HFFc6 (cell line): ENCODE measurements at regions not wholly inside any gene's neighbourhood (a gene's known extent, or its start where the extent isn't known, plus 50 kb on each side); places are given as distances from the start of the nearest gene placed in this dataset.

Source experiments
- DNase-seq: peaks from one replicate; pipeline ENCODE4 v3.0.0-alpha.2; 2018
- H3K27ac Mint-ChIP-seq: 2 replicates; pipeline ENCODE4 v1.8.0; 2020; ENCODE audit warnings: mild to moderate bottlenecking, mixed read lengths
- H3K27me3 Mint-ChIP-seq: 2 replicates; pipeline ENCODE4 v1.8.0; 2021; ENCODE audit warnings: mild to moderate bottlenecking, moderate library complexity, mixed read lengths; ENCODE audit not compliant: insufficient read depth
- H3K36me3 Mint-ChIP-seq: 2 replicates; pipeline ENCODE4 v1.8.0; 2021; ENCODE audit warnings: low read depth, mixed read lengths
- H3K4me1 Mint-ChIP-seq: 2 replicates; pipeline ENCODE4 v1.8.0; 2020; ENCODE audit warnings: low read depth, mixed read lengths
- H3K4me3 Mint-ChIP-seq: 2 replicates; pipeline ENCODE4 v1.8.0; 2020; ENCODE audit warnings: mild to moderate bottlenecking, moderate library complexity, mixed read lengths
- H3K9me3 Mint-ChIP-seq: 2 replicates; pipeline ENCODE4 v1.8.0; 2020; ENCODE audit warnings: mild to moderate bottlenecking, mixed read lengths
- CTCF ChIP-seq: fragments of 200-600 bp; sonication (generic); IDR thresholded peaks from 2 replicates; pipeline ENCODE4 v1.5.0; 2021; ENCODE audit warnings: antibody characterized with exemption, mild to moderate bottlenecking

- Mint-ChIP-seq H3K27ac (no peak overlapping the region), H3K4me1 (no peaks in the 10 kb centered on the region), H3K4me3 (no peak overlapping the region), H3K9me3 (peaks cover 32% of the 10 kb centered on the region), H3K36me3 (no peaks in the 10 kb centered on the region), H3K27me3 (no peaks in the 10 kb centered on the region)
- TF ChIP-seq CTCF = no peak
- no peak for DNase-seq
Measured at GRCh38 chr7:125804273-125804672, 874.6 kb upstream of the POT1 start.

- H3K27me3 Mint-ChIP-seq = no peaks in the 10 kb centered on the region
- no peak overlapping the region for H3K4me3 Mint-ChIP-seq
- DNase-seq = no peak
- H3K4me1 Mint-ChIP-seq = no peaks in the 10 kb centered on the region
- no peak for TF ChIP-seq CTCF
- H3K9me3 Mint-ChIP-seq = peaks cover 11% of the 10 kb centered on the region
- no peaks in the 10 kb centered on the region; the same call in 1 of the 2 replicates for H3K36me3 Mint-ChIP-seq
- no peak overlapping the region for H3K27ac Mint-ChIP-seq
Measured at GRCh38 chr7:125780153-125780552, 850.5 kb upstream of the POT1 start.

- no peak for DNase-seq
- H3K4me3 Mint-ChIP-seq = no peak overlapping the region
- no peaks in the 10 kb centered on the region for H3K4me1 Mint-ChIP-seq
- no peak overlapping the region for H3K27ac Mint-ChIP-seq
- H3K27me3 Mint-ChIP-seq = no peaks in the 10 kb centered on the region
- H3K36me3 Mint-ChIP-seq = no peaks in the 10 kb centered on the region
- TF ChIP-seq CTCF = no peak
- H3K9me3 Mint-ChIP-seq = peaks cover 11% of the 10 kb centered on the region
Measured at GRCh38 chr7:125775317-125775716, 845.7 kb upstream of the POT1 start.

GRCh38 chr7:125773113-125773785 lies 843.6 kb upstream of the POT1 start:
- Mint-ChIP-seq H3K4me3 (no peak overlapping the region), H3K27me3 (no peaks in the 10 kb centered on the region), H3K27ac (no peak overlapping the region), H3K4me1 (no peaks in the 10 kb centered on the region), H3K36me3 (no peaks in the 10 kb centered on the region), H3K9me3 (peaks cover 15% of the 10 kb centered on the region)
- no peak for TF ChIP-seq CTCF
- no peak for DNase-seq

DNA sequence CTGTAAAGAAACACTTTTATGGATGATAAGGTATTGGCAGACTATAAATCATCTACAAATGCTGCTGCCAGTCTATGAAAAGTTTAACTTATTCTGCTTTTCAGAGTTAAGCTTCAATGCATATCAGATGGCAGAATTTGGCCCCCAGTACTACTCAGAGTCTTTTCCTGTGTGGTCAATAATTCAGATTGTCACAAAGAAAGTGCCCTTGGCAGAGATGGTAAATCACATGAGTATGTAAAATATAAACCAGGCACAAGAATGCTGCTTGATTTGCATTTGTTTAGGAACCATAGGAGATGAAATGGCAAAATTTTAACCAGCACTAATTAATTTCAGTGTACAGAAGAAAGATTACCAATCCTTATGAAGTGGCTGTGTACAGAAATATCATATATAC lies 818.3 kb upstream of the POT1 start:
- Mint-ChIP-seq H3K9me3 (peaks cover 15% of the 10 kb centered on the region), H3K27me3 (no peaks in the 10 kb centered on the region), H3K4me1 (no peaks in the 10 kb centered on the region), H3K27ac (no peak overlapping the region), H3K4me3 (no peak overlapping the region), H3K36me3 (no peaks in the 10 kb centered on the region; the same call in 1 of the 2 replicates)
- DNase-seq = no peak
- no peak for TF ChIP-seq CTCF
